Peyer's patch (tissue), 4 donors: ENCODE measurements at regions not wholly inside any gene's neighbourhood (a gene's known extent, or its start where the extent isn't known, plus 50 kb on each side); places are given as distances from the start of the nearest gene placed in this dataset.

Source experiments
- CTCF ChIP-seq, 6 experiments: fragments of 450-650 bp in 4 of 6; fragments of 200-600 bp in 2 of 6; sonication (generic) in 1 of 6; IDR thresholded peaks; one replicate each; pipeline ENCODE4 v1.5.1; 2017 to 2019; ENCODE audit warnings: antibody characterized with exemption in 6 of 6, mild to moderate bottlenecking in 3 of 6, moderate library complexity in 1 of 6
- POLR2A ChIP-seq, 2 donors: fragments of 450-650 bp; IDR thresholded peaks; one replicate each; pipeline ENCODE4 v1.5.1; 2017; ENCODE audit warnings: antibody characterized with exemption in 2 of 2, mild to moderate bottlenecking in 2 of 2, moderate library complexity in 2 of 2

GRCh38 chr15:35963326-35963725 lies 417.4 kb upstream of the DPH6 start:
- TF ChIP-seq POLR2A (IDR thresholded peaks at IDR 0.05) (no peak), CTCF (IDR thresholded peaks at IDR 0.05) (no peak)
